ENCODE measurements at regions not wholly inside any gene's neighbourhood (a gene's known extent, or its start where the extent isn't known, plus 50 kb on each side); places are given as distances from the start of the nearest gene placed in this dataset.

DNA sequence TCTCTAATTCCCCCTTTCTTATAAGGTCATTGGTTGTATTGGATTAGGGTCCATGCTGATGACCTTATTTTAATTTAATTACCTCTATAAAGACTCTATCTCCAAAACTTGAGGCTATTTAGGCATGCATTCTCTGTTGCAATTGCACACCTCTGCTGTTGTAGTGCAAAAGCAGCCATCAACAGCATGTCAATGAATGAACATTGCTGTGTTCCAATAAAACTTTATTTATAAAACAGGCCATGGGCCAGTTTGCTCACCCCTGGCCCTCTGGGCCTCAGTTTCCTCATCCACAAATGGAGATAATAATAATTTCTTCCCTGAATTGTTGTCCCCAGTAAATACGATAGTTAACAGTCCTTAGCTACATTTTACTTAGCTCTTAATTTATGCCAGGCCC is 100.4 kb upstream of the USP24 start:
- ChIA-PET CTCF (interaction anchor here (0.6 kb wide), 2 partner anchors 1267 to 1517 kb away, joined by 3 read pairs; no protein-coding TSS in a partner anchor), POLR2A (no interaction called here)

DNA sequence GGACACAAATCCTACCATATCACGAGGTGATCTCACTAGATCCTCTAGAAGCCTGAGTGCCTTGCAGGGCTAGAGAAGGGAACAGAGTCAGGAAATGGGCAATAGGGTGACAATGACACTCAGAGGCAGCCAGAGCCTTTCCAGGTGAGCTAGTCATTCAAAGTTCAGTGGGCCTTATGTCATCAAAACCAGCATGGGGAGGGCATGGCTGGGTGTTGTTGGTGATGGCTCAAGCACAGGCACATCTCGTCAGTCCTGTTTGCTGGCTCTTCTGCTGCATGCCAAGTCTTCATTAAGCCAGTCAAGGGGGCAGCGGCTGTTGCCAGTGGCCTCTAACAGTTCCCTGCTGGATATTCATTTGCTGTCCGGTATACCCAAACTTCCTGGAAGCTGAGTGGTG is 99.6 kb upstream of the USP24 start:
- CTCF ChIA-PET, result interaction anchor here (0.6 kb wide), 1 partner anchor 1518 kb away, joined by 3 read pairs; no protein-coding TSS in a partner anchor
- H3K9me3 ChIP-seq (ENCODE audit: control extremely low read depth in 1 of 5, control insufficient read depth in 4 of 5, insufficient read depth in 2 of 5, low read depth in 1 of 5, low read length in 4 of 5), result no peaks in the 10 kb centered on the region
- no peak for DNase-seq
- POLR2A ChIA-PET, result no interaction called here
- no peak overlapping the region for H3K4me3 ChIP-seq (ENCODE audit: control insufficient read depth in 1 of 7, extremely low read depth in 1 of 7, insufficient read depth in 4 of 7, low read depth in 2 of 7, low read length in 6 of 7)
- no peaks in the 10 kb centered on the region for H3K36me3 ChIP-seq (ENCODE audit: control insufficient read depth in 4 of 4, insufficient read depth in 4 of 4, low read length in 3 of 4)
- H3K4me1 ChIP-seq (ENCODE audit: control extremely low read depth in 1 of 4, control insufficient read depth in 4 of 4, insufficient read depth in 4 of 4, low read length in 3 of 4), result peaks cover 0 to 10% (median 0%) of the 10 kb centered on the region in 4 experiments
- WGBS (ENCODE audit: insufficient coverage), result 100% methylated on average over 4 of the region's 4 CpGs
- no peaks in the 10 kb centered on the region for H3K27me3 ChIP-seq (replicated peaks in 2 of 5; ENCODE audit: control insufficient read depth in 4 of 5, insufficient read depth in 5 of 5, low read length in 4 of 5)
- H3K27ac ChIP-seq (ENCODE audit: insufficient read depth in 1 of 2, low read depth in 1 of 2, low read length in 2 of 2, poor library complexity in 1 of 2, severe bottlenecking in 2 of 2), result no peak overlapping the region

More for the DNA sequence above, 100.4 kb upstream of the USP24 start:
- no peaks in the 10 kb centered on the region for H3K27me3 ChIP-seq (replicated peaks in 2 of 5; ENCODE audit: control insufficient read depth in 4 of 5, insufficient read depth in 5 of 5, low read length in 4 of 5)
- no peaks in the 10 kb centered on the region for H3K36me3 ChIP-seq (ENCODE audit: control insufficient read depth in 4 of 4, insufficient read depth in 4 of 4, low read length in 3 of 4)
- WGBS (ENCODE audit: insufficient coverage), result no CpG with 5 or more reads among the region's 1 CpG
- H3K4me1 ChIP-seq (ENCODE audit: control extremely low read depth in 1 of 4, control insufficient read depth in 4 of 4, insufficient read depth in 4 of 4, low read length in 3 of 4), result peaks cover 0 to 10% (median 0%) of the 10 kb centered on the region in 4 experiments
- H3K27ac ChIP-seq (ENCODE audit: insufficient read depth in 1 of 2, low read depth in 1 of 2, low read length in 2 of 2, poor library complexity in 1 of 2, severe bottlenecking in 2 of 2), result no peak overlapping the region
- H3K9me3 ChIP-seq (ENCODE audit: control extremely low read depth in 1 of 5, control insufficient read depth in 4 of 5, insufficient read depth in 2 of 5, low read depth in 1 of 5, low read length in 4 of 5), result no peaks in the 10 kb centered on the region
- no peak for DNase-seq
- no peak overlapping the region for H3K4me3 ChIP-seq (ENCODE audit: control insufficient read depth in 1 of 7, extremely low read depth in 1 of 7, insufficient read depth in 4 of 7, low read depth in 2 of 7, low read length in 6 of 7)

DNA sequence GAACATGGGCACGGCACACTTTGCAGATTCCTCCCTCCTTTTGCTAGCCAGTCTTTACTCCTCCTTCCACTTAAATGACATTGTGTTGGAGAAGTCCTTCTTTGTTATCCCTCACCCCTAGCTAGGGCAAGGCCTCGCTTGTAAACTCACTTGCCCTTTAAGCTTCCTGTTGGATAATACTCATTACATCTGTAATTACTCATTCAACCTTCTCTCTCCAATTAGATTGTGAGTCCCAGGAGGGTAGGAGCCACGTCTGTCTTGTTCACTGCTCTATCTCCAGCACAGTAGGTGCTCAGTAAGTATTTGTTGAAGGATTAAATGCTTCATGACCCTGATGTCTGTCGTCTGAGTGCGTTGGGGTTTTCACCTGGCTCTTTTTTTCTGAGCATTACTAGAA is 98.7 kb upstream of the USP24 start:
- Histone ChIP-seq H3K9me3 (ENCODE audit: control extremely low read depth in 1 of 5, control insufficient read depth in 4 of 5, insufficient read depth in 2 of 5, low read depth in 1 of 5, low read length in 4 of 5) (no peaks in the 10 kb centered on the region), H3K27ac (ENCODE audit: insufficient read depth in 1 of 2, low read depth in 1 of 2, low read length in 2 of 2, poor library complexity in 1 of 2, severe bottlenecking in 2 of 2) (no peak overlapping the region), H3K4me1 (ENCODE audit: control extremely low read depth in 1 of 4, control insufficient read depth in 4 of 4, insufficient read depth in 4 of 4, low read length in 3 of 4) (peaks cover 0 to 10% (median 0%) of the 10 kb centered on the region in 4 experiments), H3K36me3 (ENCODE audit: control insufficient read depth in 4 of 4, insufficient read depth in 4 of 4, low read length in 3 of 4) (no peaks in the 10 kb centered on the region), H3K27me3 (replicated peaks in 2 of 5; ENCODE audit: control insufficient read depth in 4 of 5, insufficient read depth in 5 of 5, low read length in 4 of 5) (no peaks in the 10 kb centered on the region), H3K4me3 (ENCODE audit: control insufficient read depth in 1 of 7, extremely low read depth in 1 of 7, insufficient read depth in 4 of 7, low read depth in 2 of 7, low read length in 6 of 7) (no peak overlapping the region)
- 73% methylated on average over 3 of the region's 5 CpGs for WGBS (ENCODE audit: insufficient coverage)
- no peak for DNase-seq
- POLR2A ChIA-PET, result no interaction called here
- CTCF ChIA-PET, result interaction anchor here (0.6 kb wide), 1 partner anchor 171 kb away, joined by 3 read pairs; no protein-coding TSS in a partner anchor

DNA sequence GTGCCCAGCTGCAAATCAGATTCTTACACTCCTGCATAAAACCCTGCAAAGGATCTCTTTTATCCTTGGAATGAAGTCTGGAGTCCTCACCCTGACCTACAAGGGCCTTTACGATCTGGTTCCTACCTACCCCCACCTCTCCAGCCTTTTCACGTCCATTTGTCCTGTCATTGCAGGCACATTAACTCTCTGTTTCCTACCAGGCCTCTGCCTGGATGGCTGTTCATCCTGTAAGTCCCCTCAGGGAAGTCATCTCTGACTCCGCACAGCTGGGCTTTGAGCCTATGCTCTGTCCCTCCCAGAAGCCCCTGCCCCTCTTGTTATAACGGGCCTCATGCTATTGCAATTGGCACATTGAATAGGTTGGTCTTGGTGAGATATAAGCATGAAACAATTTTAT is 96.8 kb upstream of the USP24 start:
- no peaks in the 10 kb centered on the region for H3K27me3 ChIP-seq (replicated peaks in 2 of 5; ENCODE audit: control insufficient read depth in 4 of 5, insufficient read depth in 5 of 5, low read length in 4 of 5)
- no peaks in the 10 kb centered on the region for H3K9me3 ChIP-seq (ENCODE audit: control extremely low read depth in 1 of 5, control insufficient read depth in 4 of 5, insufficient read depth in 2 of 5, low read depth in 1 of 5, low read length in 4 of 5)
- 100% methylated on average over 3 of the region's 4 CpGs for WGBS (ENCODE audit: insufficient coverage)
- no peak overlapping the region for H3K4me3 ChIP-seq (ENCODE audit: control insufficient read depth in 1 of 7, extremely low read depth in 1 of 7, insufficient read depth in 4 of 7, low read depth in 2 of 7, low read length in 6 of 7)
- POLR2A ChIA-PET, result no interaction called here
- no peak for DNase-seq
- CTCF ChIA-PET, result no interaction called here
- H3K4me1 ChIP-seq (ENCODE audit: control extremely low read depth in 1 of 4, control insufficient read depth in 4 of 4, insufficient read depth in 4 of 4, low read length in 3 of 4), result peaks cover 0 to 4% (median 0%) of the 10 kb centered on the region in 4 experiments
- no peak overlapping the region for H3K27ac ChIP-seq (ENCODE audit: insufficient read depth in 1 of 2, low read depth in 1 of 2, low read length in 2 of 2, poor library complexity in 1 of 2, severe bottlenecking in 2 of 2)
- H3K36me3 ChIP-seq (ENCODE audit: control insufficient read depth in 4 of 4, insufficient read depth in 4 of 4, low read length in 3 of 4), result no peaks in the 10 kb centered on the region

DNA sequence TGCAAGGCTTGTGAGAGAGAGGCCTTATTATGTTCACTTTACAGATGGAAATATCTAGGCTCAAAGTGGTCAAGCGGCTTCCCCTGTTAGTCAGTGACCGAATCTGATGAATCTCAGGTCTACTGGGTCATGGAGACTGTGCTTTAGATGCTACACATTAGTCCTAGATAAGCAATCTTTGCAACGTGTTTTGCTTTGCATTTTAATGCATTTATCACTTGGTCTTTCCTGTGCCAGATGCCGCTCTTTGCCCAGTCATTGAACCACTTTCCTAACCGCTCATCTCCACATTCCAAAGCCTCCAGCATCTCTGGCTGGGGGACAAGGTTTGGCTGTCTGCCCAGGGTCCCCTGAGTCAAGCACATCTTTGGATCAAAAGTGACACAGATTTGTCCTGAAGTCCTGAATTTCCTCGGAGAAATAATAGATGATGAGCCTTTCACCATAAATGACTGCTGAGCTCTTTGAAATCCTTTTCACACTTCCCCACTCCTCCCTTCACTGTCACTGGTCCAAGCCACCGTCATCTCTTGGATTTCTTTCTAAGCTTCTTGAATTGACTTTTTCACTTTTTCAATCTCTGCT is 96.0 kb upstream of the USP24 start:
- 91% methylated on average over 5 of the region's 7 CpGs for WGBS (ENCODE audit: insufficient coverage)
- POLR2A ChIA-PET, result no interaction called here
- DNase-seq, result no peak

DNA sequence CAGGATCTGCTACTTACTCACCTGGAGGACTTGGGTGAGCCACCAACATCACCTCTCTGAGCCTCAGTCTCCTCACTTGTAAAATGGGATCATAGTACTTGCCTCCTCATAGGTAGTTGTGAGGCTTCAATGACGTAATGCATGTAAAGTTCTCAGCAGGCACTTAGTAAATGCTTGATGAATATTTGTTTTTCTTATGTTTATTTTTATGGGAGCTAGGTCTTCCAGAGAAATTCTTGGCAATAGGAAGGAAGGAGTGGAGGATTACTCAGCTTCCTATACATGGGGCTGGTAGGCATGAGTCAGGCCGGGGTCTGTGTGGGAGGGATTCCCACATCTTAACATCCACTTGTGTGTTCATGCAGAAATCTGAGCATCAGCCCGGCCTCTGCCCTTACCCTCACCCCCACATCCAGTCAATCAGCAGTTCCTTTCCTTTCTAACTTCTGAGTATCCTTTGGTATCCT is 95.4 kb upstream of the USP24 start:
- Histone ChIP-seq H3K9me3 (ENCODE audit: control extremely low read depth in 1 of 5, control insufficient read depth in 4 of 5, insufficient read depth in 2 of 5, low read depth in 1 of 5, low read length in 4 of 5) (no peaks in the 10 kb centered on the region), H3K27ac (ENCODE audit: insufficient read depth in 1 of 2, low read depth in 1 of 2, low read length in 2 of 2, poor library complexity in 1 of 2, severe bottlenecking in 2 of 2) (no peak overlapping the region), H3K4me1 (ENCODE audit: control extremely low read depth in 1 of 4, control insufficient read depth in 4 of 4, insufficient read depth in 4 of 4, low read length in 3 of 4) (no peaks in the 10 kb centered on the region), H3K4me3 (ENCODE audit: control insufficient read depth in 1 of 7, extremely low read depth in 1 of 7, insufficient read depth in 4 of 7, low read depth in 2 of 7, low read length in 6 of 7) (no peak overlapping the region), H3K36me3 (ENCODE audit: control insufficient read depth in 4 of 4, insufficient read depth in 4 of 4, low read length in 3 of 4) (no peaks in the 10 kb centered on the region), H3K27me3 (replicated peaks in 2 of 5; ENCODE audit: control insufficient read depth in 4 of 5, insufficient read depth in 5 of 5, low read length in 4 of 5) (no peaks in the 10 kb centered on the region)
- POLR2A ChIA-PET, result no interaction called here
- CTCF ChIA-PET, result no interaction called here
- DNase-seq, result no peak
- 89% methylated on average over 1 of the region's 3 CpGs for WGBS (ENCODE audit: insufficient coverage)

More for the DNA sequence above, 96.0 kb upstream of the USP24 start:
- no peaks in the 10 kb centered on the region for H3K9me3 ChIP-seq (ENCODE audit: control extremely low read depth in 1 of 5, control insufficient read depth in 4 of 5, insufficient read depth in 2 of 5, low read depth in 1 of 5, low read length in 4 of 5)
- H3K27me3 ChIP-seq (replicated peaks in 2 of 5; ENCODE audit: control insufficient read depth in 4 of 5, insufficient read depth in 5 of 5, low read length in 4 of 5), result no peaks in the 10 kb centered on the region
- no peak overlapping the region for H3K4me3 ChIP-seq (ENCODE audit: control insufficient read depth in 1 of 7, extremely low read depth in 1 of 7, insufficient read depth in 4 of 7, low read depth in 2 of 7, low read length in 6 of 7)
- H3K36me3 ChIP-seq (ENCODE audit: control insufficient read depth in 4 of 4, insufficient read depth in 4 of 4, low read length in 3 of 4), result no peaks in the 10 kb centered on the region
- CTCF ChIA-PET, result no interaction called here
- H3K27ac ChIP-seq (ENCODE audit: insufficient read depth in 1 of 2, low read depth in 1 of 2, low read length in 2 of 2, poor library complexity in 1 of 2, severe bottlenecking in 2 of 2), result no peak overlapping the region
- no peaks in the 10 kb centered on the region for H3K4me1 ChIP-seq (ENCODE audit: control extremely low read depth in 1 of 4, control insufficient read depth in 4 of 4, insufficient read depth in 4 of 4, low read length in 3 of 4)

DNA sequence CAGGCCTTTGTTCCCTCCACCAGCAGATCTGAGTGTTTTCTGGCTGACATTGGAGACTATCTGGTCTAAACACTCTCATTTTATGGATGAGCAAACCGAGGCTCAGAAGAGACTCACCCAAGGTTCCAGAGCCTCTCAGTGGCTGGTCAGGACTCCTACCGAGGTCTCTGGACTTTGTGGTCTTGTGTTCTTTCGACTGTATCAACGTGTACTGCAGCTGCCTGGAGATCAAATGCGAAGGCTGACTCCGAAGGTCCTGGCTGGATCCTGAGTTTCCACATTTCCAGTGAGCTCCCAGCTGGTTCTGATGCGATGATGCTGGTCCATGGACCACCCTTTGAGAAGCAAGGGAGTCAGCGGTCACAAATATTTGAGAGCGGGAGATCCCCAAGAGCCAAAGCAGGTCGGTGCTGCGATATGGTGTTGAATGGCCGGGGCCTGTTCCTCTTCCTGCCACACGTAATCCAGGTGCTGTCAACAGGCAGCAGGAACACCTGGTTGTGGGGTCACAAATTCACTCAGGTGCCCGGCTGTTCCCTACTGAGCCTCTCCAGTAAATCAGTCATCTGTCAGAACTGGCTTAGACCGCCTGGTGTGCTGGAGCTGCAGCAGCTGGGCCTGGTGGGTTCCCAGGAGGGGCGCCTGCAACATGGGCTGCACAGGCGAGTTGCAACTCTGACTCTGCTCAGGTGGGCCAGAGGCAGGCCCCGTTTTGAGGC is 94.8 kb upstream of the USP24 start:
- Histone ChIP-seq H3K27ac (ENCODE audit: insufficient read depth in 1 of 2, low read depth in 1 of 2, low read length in 2 of 2, poor library complexity in 1 of 2, severe bottlenecking in 2 of 2) (no peak overlapping the region), H3K27me3 (replicated peaks in 2 of 5; ENCODE audit: control insufficient read depth in 4 of 5, insufficient read depth in 5 of 5, low read length in 4 of 5) (no peaks in the 10 kb centered on the region), H3K4me1 (ENCODE audit: control extremely low read depth in 1 of 4, control insufficient read depth in 4 of 4, insufficient read depth in 4 of 4, low read length in 3 of 4) (no peaks in the 10 kb centered on the region), H3K9me3 (ENCODE audit: control extremely low read depth in 1 of 5, control insufficient read depth in 4 of 5, insufficient read depth in 2 of 5, low read depth in 1 of 5, low read length in 4 of 5) (no peaks in the 10 kb centered on the region), H3K36me3 (ENCODE audit: control insufficient read depth in 4 of 4, insufficient read depth in 4 of 4, low read length in 3 of 4) (no peaks in the 10 kb centered on the region), H3K4me3 (ENCODE audit: control insufficient read depth in 1 of 7, extremely low read depth in 1 of 7, insufficient read depth in 4 of 7, low read depth in 2 of 7, low read length in 6 of 7) (no peak overlapping the region)
- WGBS (ENCODE audit: insufficient coverage), result 87% methylated on average over 18 of the region's 18 CpGs
- no peak for DNase-seq
- CTCF ChIA-PET, result no interaction called here
- POLR2A ChIA-PET, result no interaction called here

All from common myeloid progenitor, CD34-positive (primary cell).